Amniotic epithelial cell (primary cell): ENCODE measurements at regions not wholly inside any gene's neighbourhood (a gene's known extent, or its start where the extent isn't known, plus 50 kb on each side); places are given as distances from the start of the nearest gene placed in this dataset.

Experiments used
- DNase-seq: peaks from one replicate; pipeline ENCODE4 v3.0.0-alpha.2; 2010; ENCODE audit warnings: low read depth

DNA sequence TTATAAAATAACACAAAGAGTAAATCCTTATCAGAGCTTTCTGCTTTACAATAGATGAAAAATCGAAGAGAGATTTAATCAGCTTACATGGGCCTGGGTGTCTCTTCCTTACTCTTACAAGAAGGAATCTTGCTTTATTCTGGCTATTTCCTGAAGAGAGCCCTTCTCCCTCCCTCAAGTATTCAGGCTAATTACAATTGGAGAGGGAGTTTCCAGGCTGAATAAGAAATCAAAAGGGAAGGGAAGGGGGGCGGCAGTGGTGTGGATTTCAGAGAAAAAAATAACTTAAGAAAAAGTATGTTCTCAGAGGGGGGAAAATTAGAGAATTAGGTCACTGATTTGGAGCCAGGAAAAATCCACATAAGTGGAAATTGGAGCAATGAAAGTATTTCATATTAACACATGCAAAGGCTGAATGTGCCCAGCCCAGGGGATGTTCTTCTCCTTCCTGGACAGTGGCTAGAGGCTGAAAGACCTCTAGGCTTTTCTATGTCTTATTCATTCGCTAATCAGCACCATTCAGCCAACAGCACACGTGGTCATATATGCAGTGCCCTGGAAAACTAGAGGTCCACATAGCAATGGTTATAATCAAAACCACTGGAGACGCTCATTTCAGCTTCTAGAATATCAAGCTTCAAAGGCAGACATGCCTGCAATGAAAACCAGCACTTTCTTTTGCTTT, 158.9 kb upstream of the BTG1 start:
- no peak for DNase-seq

DNA sequence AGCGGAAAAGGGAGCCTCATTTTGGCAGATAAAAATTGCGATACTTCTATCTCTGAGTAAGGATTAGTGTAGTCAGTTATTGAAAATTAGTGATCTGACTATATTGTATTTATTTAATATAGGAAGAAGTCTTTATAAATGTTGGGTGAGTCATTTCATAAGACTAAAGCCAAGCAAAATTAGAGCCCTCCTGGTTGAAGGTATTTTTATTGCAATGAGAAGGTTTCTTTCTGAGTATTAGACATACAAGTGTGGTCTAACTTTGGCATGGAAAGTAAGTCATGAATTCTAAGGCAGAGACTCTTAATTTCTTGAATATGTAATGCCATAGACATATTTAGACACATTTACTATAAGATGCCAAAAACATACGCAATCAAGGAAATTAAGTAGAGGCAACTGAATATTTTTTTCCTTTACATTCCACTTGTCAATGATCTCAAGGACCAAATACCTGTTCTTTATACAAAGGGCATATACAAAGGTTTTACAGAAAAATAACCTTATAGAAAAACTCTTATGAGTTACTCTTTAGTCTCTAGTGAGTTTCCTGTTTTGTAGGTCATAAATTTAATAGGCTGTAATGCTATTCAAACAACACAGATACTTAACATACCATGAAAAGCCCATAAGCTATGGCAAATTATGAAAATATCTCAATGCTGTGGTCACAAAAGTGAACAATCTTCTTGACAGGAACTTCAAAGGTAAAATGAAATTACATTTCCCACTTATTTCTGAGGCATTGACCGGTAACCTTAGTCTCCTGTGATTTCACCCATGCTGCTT, 156.6 kb upstream of the BTG1 start:
- no peak for DNase-seq

DNA sequence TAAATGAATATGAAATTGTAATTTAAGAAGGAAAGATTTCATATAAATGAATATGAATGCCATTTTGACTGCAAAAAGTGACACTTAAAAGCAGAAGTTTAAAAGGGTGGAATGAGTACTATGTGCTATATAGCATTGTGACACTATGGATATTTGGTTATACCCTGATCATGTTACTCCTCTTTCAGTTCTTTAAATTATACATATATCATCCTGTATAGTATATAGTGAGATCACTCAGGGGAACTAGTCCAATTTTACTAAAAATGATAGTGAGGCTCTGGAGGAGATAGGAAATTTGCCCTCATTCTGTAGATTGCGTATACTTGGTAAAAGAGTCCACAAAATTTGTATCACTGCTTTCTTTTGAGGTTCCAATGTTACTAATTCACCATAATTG, 155.7 kb upstream of the BTG1 start:
- no peak for DNase-seq

DNA sequence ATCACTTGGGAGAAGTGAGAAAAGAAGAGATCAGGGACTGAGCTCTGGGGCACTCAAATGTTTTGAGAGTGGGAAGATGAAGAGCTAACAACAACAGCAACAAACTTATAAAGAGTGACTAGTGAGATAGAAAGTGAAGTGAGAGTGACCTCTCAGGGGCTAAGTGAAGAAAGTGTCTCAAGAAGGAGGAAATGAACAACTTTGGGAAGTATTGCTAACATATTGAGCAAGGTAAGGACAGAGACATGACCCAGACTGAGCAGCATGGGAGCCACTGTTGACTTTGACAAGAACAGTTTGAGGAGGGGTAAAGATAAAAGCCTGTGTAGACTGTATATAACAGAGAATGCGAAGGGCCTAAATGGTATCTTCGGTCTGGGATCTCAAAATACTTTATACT, 155.1 kb upstream of the BTG1 start:
- no peak for DNase-seq

DNA sequence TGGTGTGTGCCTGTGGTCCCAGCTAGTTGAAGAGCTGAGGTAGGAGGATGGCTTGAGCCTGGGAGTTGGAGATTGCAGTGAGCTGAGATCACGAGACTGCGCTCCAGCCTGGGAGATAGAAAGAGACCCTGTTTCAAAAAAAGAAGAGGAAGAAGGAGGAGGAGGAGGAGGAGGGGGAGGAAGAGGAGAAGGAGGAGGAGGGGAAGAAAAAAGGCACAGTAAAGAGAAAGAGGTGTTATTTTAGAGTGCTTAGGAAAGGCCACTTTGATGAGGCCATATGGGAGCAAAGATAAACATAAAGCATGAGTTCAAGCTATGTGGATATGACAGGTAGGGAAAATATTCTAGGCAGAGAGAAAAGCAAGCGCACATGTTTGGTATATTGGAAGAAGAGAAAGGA, 154.1 kb upstream of the BTG1 start:
- no peak for DNase-seq

DNA sequence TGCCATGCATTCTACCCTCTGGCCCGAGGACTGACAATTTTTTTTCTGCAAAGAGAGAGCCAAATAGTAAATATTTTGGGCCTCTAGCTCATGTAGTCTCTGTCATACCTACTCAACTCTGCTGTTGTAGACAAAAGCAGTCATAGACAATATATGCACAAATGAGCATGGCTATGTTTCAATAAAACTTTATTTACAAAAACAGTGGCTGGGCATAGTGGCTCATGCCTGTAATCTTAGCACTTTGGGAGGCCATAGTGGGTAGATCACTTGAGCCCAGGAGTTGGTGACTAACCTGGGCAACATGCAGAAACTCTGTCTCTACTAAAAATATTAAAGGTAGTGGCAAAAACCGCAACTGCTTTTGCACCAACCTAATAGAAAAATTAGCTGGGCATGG, 153.7 kb upstream of the BTG1 start:
- DNase-seq = no peak

DNA sequence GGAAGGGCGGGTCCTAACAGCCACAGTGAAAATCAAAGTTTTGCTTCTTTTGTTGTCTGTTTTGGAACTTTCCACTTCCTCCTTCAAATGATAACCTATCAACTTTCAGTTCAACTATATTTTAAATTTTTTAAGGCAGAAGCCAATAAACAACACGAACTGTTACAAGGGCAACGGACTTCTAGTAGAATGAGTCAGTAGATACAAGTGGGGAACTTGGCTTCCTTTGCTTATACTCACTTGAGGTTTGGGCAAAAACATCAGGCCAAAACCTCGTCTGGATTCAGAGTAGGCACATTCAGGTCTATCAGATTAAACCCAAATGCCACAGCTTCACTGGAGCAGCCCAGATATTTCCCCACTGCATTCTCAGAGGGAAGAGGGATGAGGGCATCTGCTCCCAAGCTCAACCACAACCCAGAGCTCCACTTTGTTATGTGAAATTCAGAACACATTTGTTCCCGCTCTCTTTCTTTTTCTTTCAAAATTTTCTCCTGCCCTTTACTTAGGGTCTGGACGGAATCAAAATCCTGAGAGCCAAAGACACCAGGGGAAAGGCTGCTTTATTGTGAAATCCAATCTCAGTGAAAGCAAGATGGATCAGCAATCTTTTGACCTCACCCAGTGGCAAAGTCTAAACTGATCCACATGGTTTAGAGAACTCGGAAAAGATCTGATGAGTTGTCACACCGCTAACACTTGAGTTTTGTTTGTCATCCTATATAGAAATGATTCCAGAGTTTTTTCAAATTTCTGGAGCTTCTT, 152.5 kb upstream of the BTG1 start:
- DNase-seq = peak; percentile 89

DNA sequence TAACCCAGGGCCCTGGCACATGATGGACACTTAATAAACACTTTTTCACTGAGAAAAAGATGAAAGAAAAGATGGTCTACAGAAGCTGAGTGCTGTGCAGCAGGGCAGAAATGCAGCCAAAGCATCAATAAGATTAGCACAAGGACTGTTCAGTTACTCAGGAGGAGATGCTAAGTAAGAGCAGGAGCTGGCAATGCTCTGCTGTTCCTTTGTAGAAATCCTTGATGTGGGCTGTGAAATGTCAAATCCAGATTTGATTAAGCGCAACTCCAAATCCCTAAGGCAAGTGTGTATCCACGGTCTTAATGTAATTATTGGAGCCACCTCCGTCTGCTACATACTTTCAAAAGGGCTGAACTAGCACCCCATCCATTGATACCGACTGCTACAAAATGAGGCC, 151.8 kb upstream of the BTG1 start:
- no peak for DNase-seq

DNA sequence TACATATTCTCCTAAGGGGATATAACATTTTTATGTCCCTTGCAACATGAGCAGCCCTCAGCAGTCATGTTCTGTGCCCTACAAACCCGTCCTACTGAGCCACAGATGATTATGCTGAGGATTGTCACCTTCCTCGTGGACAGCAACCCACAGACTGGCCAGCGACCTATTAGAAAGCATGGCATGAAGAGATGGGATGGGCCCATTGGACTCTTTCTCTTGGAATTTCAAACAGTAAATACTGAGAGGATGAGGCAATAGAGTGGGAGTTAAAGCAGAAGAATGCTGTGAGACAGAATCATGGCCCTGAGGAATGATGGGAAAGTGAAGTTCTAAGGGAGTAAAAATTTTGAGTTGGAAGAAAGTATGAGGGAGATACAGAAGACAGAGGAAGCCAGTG, 149.9 kb upstream of the BTG1 start:
- peak; percentile 86 for DNase-seq

DNA sequence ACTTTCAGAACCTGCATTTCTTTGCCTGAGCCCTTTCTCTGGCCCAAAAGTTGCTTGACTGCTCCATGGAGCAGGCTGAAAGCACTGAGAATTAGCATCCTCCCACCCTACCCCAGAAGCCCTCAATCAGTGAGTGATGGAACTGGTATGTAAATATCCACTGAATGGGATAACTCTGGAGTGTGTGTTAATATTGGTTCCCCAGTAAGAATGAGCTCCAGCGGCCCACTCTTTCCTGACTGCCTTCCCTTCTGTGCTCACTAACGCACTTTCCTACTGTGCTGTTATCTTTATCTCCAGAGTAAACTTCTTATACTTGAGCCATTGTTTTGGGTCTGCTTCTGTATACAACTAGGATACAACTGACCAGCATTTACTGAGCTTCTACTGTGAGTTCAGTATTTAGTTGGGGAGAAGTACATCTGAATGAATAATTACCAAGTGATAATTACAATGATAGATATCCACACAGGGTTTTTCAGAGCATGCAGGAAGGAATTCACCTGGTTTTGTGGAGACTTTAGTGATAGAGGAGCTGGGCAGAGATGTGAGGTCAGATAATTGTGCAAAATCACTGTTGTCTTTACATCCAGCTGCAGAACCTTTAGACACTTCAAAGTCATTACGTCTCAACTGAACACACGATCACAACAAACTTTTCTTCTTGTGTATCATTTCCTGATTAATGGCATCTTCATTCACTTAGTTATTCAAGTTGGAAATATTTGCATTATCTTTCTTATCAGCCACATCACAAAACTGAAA, 149.2 kb upstream of the BTG1 start:
- peak; percentile 25 for DNase-seq

DNA sequence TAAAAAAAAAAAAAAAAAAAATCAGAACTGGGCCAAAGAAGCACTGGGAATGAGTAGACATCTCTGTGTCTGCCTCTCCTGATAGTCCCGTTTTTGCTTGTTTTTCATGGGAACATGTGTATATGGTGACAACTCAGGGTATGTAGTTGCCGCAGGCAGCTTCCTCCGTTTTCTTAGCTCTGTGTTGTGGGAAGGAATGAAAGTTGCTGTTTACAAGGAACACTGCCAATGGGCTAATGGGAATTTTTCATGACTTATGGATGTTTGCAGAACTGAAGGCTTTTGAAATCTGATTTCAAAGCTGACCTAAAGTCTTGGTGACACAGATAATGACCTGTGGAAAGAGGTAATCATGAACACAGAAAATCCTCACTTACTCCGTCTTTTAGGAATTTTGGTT, 146.4 kb upstream of the BTG1 start:
- DNase-seq = no peak

DNA sequence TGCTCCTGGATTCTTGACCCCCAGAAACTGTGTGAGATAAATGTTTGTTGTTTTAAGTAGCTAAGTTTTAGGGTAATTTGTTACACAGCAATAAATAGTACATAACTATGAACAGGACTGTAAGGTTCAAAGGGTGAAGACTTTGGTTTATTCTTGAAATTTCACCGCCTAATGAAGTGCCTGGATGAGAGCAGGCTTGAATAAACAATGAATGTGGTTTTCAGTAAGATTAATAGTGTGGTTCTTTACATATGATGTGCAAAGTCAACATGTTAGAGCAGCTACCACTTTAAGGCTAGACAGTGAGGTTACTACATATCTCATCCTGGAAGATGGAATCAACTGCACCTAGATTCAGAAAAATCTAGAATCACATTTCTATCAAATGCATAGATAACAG, 145.2 kb upstream of the BTG1 start:
- peak; percentile 67 for DNase-seq

DNA sequence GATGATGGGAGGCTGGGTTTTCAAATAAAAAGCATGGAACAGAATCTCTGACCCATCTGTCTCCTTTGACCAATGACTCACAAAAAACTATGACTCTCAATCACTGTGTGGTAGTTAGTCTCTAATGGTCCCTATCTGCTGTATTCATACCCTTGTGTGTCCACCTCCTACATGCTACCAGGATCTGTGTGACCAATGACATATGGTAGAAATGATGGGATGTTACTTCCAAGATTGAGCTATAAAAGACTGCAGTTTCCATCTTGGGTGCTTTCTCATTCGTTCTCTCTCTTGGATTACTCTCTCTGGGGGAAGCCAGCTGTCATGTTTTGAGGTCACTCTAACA, 144.7 kb upstream of the BTG1 start:
- DNase-seq = peak; percentile 5

DNA sequence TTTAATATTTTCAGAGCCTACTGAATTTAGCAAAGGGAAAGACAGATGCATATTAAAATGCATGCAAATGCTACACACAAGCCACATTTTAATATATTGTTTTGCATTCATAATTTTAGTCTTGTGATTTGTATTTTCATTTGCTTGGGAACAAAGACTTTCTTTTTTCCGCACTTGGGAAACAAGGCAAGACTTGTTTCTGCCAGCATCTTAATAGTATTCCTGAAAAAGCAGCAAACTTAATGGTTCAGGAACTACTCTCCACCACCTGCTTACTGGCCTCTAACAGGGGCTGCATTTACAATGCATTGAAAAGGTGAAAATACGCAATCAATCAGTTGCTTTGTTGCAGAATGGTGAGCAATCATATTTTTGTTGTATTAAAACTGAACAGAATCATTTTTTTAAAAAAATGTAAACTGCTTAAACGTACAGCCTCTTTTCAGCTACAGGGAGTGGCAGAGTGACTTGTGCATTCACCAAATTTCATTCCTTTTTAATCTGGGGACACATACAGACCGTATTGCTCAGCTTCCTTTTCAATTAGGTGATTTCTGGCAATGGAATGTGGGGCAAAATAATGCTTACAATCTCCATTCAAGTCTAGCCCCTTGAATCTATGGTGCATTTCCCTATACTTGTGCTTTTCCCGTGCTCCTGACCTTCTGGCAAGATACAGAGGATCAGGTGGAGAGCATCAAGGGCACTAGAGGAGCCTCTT, 144.1 kb upstream of the BTG1 start:
- DNase-seq = peak; percentile 7

DNA sequence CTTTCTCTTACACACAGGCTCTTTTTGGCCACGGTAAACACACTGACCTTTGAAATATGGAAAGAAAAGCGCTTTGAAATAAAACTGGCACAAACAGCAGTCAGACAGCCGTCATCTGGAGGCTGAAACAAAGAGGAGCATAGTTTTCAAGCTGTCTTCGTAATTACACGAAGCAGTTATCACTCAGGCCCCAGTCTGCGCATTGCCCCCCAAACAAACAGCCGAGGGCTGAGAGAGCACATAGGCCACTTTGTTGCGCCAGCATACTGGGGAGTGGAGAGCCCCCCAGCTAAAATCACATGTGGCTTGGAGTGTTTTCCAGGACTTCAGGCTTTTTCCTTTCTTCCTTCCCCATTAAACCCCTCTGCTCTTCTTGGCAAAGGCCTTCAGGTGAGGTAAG, 142.9 kb upstream of the BTG1 start:
- no peak for DNase-seq

DNA sequence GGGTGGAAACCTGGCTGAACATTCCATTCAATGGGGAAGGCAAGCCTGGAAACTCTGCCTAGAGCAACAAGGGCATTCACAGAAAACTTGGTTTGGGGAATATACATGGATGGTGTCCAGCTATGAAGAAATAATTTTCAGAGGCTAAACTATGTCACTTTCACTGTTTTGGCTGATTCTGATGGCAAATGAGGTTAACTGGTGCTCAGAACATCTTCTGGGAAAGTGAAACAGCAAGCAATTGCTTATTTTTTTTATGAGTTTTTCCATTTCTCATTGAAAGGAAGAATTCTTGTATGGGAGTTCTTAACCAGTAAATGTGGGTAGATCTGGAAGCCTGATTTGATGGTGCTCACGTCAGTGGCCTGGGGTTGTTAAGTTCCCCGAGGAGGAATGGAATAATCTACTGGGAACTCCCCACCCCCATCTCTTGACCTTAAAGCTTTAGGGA, 132.8 kb upstream of the BTG1 start:
- DNase-seq = peak; percentile 28

DNA sequence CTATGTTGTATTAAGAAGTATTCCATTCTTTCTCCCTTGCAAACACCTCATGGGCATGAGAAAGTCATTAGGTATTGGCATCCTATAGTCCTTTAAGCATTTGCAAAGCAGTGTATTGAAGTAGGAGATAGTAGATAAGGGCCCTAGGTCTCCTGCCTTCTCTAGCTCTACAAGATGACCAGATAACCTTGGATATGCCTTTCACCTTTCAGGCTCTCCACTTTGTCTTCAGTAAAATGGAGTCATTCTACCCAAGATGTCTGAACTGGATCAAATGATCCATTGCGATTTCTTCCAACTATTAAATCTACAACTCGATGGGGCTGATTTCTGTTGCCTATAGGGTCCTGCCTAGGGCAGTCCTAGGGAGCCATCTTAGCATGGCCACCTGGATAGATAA, 132.1 kb upstream of the BTG1 start:
- no peak for DNase-seq

DNA sequence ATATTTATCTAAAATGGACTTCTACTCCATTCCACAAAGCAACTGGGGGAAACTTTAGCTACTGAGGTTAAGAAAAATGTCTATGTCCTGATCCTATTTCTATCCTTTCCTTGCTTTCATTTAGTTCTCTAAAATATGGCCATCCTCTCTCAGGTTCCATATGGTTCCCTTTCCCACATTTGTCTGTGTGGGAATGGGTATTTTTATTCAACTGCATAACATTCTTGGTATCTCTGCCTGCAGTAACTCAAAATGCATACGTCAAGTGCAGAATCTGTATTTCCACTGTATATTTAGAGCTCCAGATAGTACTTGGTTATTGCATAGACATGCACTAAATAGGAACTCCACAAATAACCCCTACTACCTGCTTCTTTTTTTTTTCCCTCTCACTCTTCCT, 130.6 kb upstream of the BTG1 start:
- no peak for DNase-seq

DNA sequence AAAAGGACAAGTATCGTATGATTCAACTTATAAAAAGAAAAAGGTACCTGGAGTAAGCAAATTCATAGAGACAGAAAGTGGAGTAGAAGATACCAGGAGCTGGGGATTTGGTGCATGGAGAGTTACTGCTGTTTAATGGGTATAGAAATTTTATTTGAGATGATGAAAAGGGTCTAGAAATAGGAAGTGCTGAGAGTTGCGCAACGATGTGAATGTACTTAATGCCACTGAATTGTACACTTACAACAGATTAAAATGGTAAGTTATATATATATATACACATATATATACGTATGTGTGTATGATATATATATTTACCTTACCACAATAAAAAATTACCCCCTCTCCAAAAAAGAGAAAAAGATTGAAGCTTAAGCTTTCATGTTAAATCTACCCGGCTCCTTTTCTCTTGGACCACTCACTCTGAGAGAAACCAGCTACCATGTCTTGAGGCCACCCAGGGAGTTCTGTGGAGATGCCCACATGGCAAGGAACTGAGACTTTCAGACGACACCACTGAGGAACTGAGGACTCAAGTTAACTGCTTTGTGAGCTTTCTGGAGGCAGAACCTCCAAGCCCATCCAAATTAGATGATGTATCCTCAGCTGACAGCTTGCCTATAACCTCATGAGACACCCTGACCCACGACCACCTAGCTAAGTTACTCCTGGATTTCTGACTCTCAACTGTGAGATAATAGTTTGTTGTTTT, 130.0 kb upstream of the BTG1 start:
- DNase-seq = no peak

DNA sequence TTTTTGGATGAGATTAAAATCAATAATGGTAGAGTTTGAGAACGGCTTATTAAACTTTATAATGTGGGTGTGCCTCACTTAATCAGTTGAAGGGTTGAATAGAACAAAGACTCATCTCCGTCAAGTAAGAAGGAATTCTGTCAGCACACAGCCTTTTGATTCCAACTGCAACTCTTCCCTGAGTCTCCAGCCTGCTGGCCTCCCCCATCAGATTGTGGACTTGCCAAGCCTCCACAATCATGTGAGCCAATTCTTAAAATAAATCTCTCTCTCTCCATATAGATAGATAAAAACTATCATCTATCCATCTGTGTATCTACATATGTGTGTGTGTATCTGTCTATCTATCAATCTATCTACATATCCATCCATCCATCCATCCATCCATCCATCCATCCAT, 127.4 kb upstream of the BTG1 start:
- no peak for DNase-seq
